GM19463 (cell line): ENCODE measurements at regions not wholly inside any gene's neighbourhood (a gene's known extent, or its start where the extent isn't known, plus 50 kb on each side); places are given as distances from the start of the nearest gene placed in this dataset.
"Not testable (repeated sequence)": the region's sequence is repeated elsewhere in the genome, so short reads cannot be mapped to it uniquely, and the experiment has no call there.

Experiments used
- ATAC-seq: cut with Tn5 transposase; IDR thresholded peaks from one replicate; pipeline ENCODE4 v1.9.1; 2021; ENCODE audit warnings: mild to moderate bottlenecking, moderate library complexity; ENCODE audit not compliant: unreplicated experiment

GRCh38 chr21:38902608-38903445 lies 97.1 kb downstream of the ETS2 start:
- ATAC-seq: no peak

GRCh38 chr21:38900499-38900898 lies 94.8 kb downstream of the ETS2 start:
- ATAC-seq: no peak

GRCh38 chr21:38899985-38900384 lies 94.3 kb downstream of the ETS2 start:
- ATAC-seq: not testable (repeated sequence)

GRCh38 chr21:38899277-38899947 lies 93.7 kb downstream of the ETS2 start:
- no peak for ATAC-seq

GRCh38 chr21:38898422-38899096 lies 92.8 kb downstream of the ETS2 start:
- ATAC-seq: no peak

GRCh38 chr21:38897532-38898421 lies 92.0 kb downstream of the ETS2 start:
- ATAC-seq: no peak

- no peak for ATAC-seq
Observed at GRCh38 chr21:38894899-38895298, 89.2 kb downstream of the ETS2 start.

- no peak for ATAC-seq
Observed at GRCh38 chr21:38888991-38889561, 83.3 kb downstream of the ETS2 start.

- no peak for ATAC-seq
Observed at GRCh38 chr21:38887749-38888148, 82.0 kb downstream of the ETS2 start.

GRCh38 chr21:38887062-38887686 lies 81.4 kb downstream of the ETS2 start:
- no peak for ATAC-seq

- no peak for ATAC-seq
Observed at GRCh38 chr21:38885909-38886308, 80.2 kb downstream of the ETS2 start.

GRCh38 chr21:38884440-38884839 lies 78.7 kb downstream of the ETS2 start:
- no peak for ATAC-seq

GRCh38 chr21:38883142-38883541 lies 77.4 kb downstream of the ETS2 start:
- no peak for ATAC-seq

GRCh38 chr21:38881131-38881530 lies 75.4 kb downstream of the ETS2 start:
- ATAC-seq: no peak

- no peak for ATAC-seq
Observed at GRCh38 chr21:38880577-38880966, 74.8 kb downstream of the ETS2 start.

GRCh38 chr21:38879912-38880576 lies 74.3 kb downstream of the ETS2 start:
- no peak for ATAC-seq

- ATAC-seq: no peak
Observed at GRCh38 chr21:38878379-38879179, 72.8 kb downstream of the ETS2 start.

- ATAC-seq: no peak
Observed at GRCh38 chr21:38875694-38876492, 70.2 kb downstream of the ETS2 start.
